Stomach (tissue), 4 donors: ENCODE measurements at regions not wholly inside any gene's neighbourhood (a gene's known extent, or its start where the extent isn't known, plus 50 kb on each side); places are given as distances from the start of the nearest gene placed in this dataset.

Experiments used
- EP300 ChIP-seq: sonication (generic); formaldehyde crosslinking; IDR thresholded peaks from one replicate; pipeline ENCODE4 v1.6.1; 2017; ENCODE audit warnings: antibody characterized with exemption
- POLR2A ChIP-seq, 4 donors: fragments of 450-650 bp; IDR thresholded peaks; one replicate each; pipeline ENCODE4 v1.6.1; 2016; ENCODE audit warnings: antibody characterized with exemption in 4 of 4, control low read depth in 2 of 4, mild to moderate bottlenecking in 1 of 4, moderate library complexity in 1 of 4
- TF ChIP-seq, protein P1 (sequence below), 7 experiments: fragments of 450-650 bp in 4 of 7; fragments of 200-600 bp in 3 of 7; sonication (generic) in 3 of 7; IDR thresholded peaks; one replicate each; pipeline ENCODE4 v1.5.1; 2016 to 2019; ENCODE audit warnings: antibody characterized with exemption in 7 of 7, control low read depth in 2 of 7, mild to moderate bottlenecking in 1 of 7

DNA sequence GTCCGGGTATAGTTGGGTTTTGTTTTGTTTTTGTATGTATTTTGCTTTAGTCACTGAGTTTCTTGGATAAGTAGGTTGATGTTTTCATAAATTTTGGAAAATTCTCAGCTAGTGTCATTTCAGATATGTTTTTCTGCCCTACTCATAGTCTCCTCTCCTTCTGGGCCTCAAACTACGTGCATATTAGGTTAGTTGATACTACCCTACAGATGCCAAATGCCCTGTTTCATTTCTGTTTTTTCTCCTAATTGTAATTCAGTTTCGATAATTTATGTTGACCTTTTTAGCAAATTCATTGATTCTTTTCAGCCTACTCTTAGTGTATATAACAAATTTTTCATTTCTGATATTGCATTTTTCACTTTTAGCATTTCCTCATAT, 268.6 kb upstream of the RGS18 start:
- TF ChIP-seq, protein P1, sequence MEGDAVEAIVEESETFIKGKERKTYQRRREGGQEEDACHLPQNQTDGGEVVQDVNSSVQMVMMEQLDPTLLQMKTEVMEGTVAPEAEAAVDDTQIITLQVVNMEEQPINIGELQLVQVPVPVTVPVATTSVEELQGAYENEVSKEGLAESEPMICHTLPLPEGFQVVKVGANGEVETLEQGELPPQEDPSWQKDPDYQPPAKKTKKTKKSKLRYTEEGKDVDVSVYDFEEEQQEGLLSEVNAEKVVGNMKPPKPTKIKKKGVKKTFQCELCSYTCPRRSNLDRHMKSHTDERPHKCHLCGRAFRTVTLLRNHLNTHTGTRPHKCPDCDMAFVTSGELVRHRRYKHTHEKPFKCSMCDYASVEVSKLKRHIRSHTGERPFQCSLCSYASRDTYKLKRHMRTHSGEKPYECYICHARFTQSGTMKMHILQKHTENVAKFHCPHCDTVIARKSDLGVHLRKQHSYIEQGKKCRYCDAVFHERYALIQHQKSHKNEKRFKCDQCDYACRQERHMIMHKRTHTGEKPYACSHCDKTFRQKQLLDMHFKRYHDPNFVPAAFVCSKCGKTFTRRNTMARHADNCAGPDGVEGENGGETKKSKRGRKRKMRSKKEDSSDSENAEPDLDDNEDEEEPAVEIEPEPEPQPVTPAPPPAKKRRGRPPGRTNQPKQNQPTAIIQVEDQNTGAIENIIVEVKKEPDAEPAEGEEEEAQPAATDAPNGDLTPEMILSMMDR (IDR thresholded peaks at IDR 0.05) = no peak
- TF ChIP-seq POLR2A (IDR thresholded peaks at IDR 0.05) (no peak), EP300 (no peak)
